GM12891 (cell line): ENCODE measurements at regions not wholly inside any gene's neighbourhood (a gene's known extent, or its start where the extent isn't known, plus 50 kb on each side); places are given as distances from the start of the nearest gene placed in this dataset.
"Not testable (repeated sequence)": the region's sequence is repeated elsewhere in the genome, so short reads cannot be mapped to it uniquely, and the experiment has no call there.

Experiments used
- DNase-seq: peaks from one replicate; pipeline ENCODE4 v3.0.0; 2011; ENCODE audit warnings: low spot score; ENCODE audit not compliant: insufficient read length
- FAIRE-seq: peaks from 2 replicates; lab custom pipeline; 2011; peaks lifted over from hg19 to GRCh38; lab: Jason Lieb, UNC
- PAX5 ChIP-seq: IDR thresholded peaks from 2 replicates; pipeline ENCODE4 v1.6.1; 2011; ENCODE audit warnings: low read length, moderate library complexity, mild to moderate bottlenecking; ENCODE audit not compliant: insufficient read depth, severe bottlenecking
- POLR2A ChIP-seq: IDR thresholded peaks from 2 replicates; pipeline ENCODE4 v1.6.1; 2011; ENCODE audit warnings: low read depth, low read length, control low read depth
- POLR2AphosphoS5 ChIP-seq: IDR thresholded peaks from 2 replicates; pipeline ENCODE4 v1.6.1; 2011; ENCODE audit warnings: low read depth, low read length, control low read depth
- POU2F2 ChIP-seq: IDR thresholded peaks from 2 replicates; pipeline ENCODE4 v1.6.1; 2011; ENCODE audit warnings: low read depth, mild to moderate bottlenecking, control low read depth, low read length, moderate library complexity
- SPI1 ChIP-seq: IDR thresholded peaks from 2 replicates; pipeline ENCODE4 v1.6.1; 2011; ENCODE audit warnings: low read depth, low read length, control low read depth
- TAF1 ChIP-seq: IDR thresholded peaks from 2 replicates; pipeline ENCODE4 v1.6.1; 2011; ENCODE audit warnings: low read depth, low read length, control low read depth

DNA sequence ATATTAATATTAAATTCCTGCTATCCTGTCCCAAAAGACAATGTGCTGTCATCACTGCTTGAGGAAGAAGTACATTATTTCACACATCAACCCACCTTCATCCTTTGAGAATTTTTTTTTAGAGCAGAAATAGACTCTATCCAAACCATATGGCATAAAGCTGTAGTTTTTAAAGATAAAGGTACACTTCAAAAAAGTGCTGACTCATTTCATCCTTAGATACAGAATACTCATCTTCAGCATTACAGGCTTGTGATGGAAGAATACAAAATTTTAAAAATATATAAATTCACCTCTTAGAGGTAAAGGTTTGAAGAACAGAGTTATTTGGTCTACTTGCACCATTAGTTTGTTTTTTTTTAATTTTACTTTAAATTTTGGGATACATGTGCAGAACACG is 126.7 kb upstream of the ERG start:
- no peak for FAIRE-seq

DNA sequence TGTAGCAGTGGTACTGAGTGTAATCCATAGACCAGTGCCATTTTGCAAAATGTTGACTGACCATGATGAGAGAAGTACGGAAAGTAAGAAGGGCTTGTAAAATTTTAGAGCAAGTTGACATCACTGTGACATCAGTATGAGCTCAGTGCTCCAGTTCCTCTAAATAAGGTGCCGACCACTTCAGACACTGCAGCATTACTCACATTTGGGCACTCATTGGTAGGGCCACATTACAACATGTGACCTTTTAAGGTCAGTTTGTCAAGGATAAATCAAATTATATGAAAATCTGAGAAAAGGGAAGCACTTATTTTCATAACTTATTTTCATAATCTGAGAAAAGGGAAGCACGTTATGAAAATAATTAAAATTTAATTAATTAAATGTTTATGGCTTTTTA is 128.0 kb upstream of the ERG start:
- DNase-seq (no peak), FAIRE-seq (no peak)
- TF ChIP-seq TAF1 = no peak
- no peak for TF ChIP-seq PAX5
- no peak for TF ChIP-seq POU2F2
- no peak for TF ChIP-seq POLR2A
- TF ChIP-seq POLR2AphosphoS5 = no peak

More for the DNA sequence above, 126.7 kb upstream of the ERG start:
- TF ChIP-seq PAX5 (no peak), POLR2AphosphoS5 (no peak), SPI1 (no peak), POU2F2 (no peak), POLR2A (no peak), TAF1 (no peak)
- no peak for DNase-seq

DNA sequence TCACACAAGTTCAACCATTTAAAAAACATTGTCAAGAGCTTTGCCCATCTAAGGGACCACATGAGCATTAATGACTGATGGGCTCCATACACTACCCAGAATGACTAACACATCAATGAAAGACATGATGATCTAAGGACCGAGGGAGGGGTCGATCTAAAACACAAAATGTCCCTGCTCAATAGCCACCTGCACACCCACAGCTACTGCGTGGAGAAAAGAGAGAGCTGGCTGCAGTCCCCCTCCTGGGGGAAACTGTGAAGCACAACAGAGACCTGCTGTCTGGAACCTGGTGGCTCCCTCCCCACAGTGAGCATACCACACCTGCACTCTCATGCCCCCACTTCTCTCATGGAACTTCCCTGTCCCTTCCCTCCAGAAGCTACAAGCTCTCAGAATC is 130.1 kb upstream of the ERG start:
- TF ChIP-seq TAF1 = no peak
- no peak for TF ChIP-seq POU2F2
- TF ChIP-seq PAX5 = no peak
- no peak for TF ChIP-seq SPI1
- TF ChIP-seq POLR2AphosphoS5 = no peak
- no peak for TF ChIP-seq POLR2A
- FAIRE-seq = no peak

DNA sequence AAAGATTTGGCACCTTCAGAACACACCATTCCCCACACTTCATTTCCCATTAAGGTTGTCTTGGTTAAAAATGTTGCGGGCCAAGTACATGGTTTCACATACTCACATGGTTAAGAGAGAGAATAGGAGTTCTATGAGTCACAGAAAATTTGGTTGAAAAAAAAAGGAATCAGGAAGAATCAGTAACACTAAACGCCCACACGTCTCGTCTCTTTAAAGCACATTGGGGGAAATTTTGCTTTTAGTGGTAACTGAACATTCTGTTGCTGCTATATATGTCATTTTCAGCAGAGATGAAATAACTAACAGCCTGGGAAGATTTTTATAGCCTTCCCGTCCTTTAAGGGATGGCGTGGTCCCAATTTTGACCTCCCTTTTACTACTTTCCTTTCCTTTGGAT is 132.9 kb upstream of the ERG start:
- no peak for TF ChIP-seq SPI1
- no peak for TF ChIP-seq POU2F2
- TF ChIP-seq TAF1 = no peak
- TF ChIP-seq PAX5 = no peak
- TF ChIP-seq POLR2AphosphoS5 = no peak
- TF ChIP-seq POLR2A = no peak
- no peak for FAIRE-seq
- no peak for DNase-seq

More for the DNA sequence above, 130.1 kb upstream of the ERG start:
- no peak for DNase-seq

DNA sequence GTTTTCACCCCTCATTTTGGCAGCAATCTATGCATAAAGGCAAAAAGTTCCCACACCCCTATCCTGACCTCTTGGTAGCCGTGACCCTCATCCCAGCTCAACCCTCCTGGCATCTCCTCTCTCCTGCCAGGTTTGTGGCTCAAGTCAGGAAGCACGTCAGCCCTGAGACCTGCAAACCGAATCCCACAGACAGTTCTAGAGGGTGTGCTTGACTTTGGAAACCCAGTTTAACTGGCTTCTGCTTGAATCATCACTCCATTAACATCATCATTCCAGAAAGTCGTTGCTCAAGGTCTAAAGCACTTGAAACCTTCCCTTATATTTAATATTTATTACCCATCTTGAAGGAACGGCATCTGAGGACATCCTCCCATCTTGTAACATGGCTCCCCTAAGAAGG is 133.4 kb upstream of the ERG start:
- FAIRE-seq (no peak), DNase-seq (no peak)
- TF ChIP-seq POU2F2 = no peak
- TF ChIP-seq POLR2A = no peak

DNA sequence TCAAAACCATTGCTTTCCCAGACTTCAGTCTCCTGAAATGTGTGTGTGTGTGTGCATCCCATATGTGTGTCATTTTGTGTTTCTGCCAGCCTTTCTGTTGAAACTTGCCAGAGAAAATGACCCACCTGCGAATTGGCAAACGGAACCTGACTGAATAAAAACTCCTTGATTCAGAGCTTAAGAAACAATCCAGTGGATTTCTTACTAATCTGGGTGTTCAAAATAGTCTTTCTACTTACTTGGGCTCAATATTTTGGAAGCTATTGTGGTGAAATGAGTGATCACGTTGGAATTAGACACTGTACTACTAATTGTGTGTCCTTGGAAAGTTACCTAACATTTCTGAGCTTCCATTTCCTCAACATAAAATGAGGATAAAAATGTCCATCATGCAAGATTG is 138.9 kb upstream of the ERG start:
- TF ChIP-seq POLR2AphosphoS5 = no peak
- no peak for TF ChIP-seq PAX5
- TF ChIP-seq TAF1 = no peak
- TF ChIP-seq POU2F2 = no peak
- no peak for TF ChIP-seq SPI1
- TF ChIP-seq POLR2A = no peak
- no peak for FAIRE-seq
- DNase-seq = no peak

DNA sequence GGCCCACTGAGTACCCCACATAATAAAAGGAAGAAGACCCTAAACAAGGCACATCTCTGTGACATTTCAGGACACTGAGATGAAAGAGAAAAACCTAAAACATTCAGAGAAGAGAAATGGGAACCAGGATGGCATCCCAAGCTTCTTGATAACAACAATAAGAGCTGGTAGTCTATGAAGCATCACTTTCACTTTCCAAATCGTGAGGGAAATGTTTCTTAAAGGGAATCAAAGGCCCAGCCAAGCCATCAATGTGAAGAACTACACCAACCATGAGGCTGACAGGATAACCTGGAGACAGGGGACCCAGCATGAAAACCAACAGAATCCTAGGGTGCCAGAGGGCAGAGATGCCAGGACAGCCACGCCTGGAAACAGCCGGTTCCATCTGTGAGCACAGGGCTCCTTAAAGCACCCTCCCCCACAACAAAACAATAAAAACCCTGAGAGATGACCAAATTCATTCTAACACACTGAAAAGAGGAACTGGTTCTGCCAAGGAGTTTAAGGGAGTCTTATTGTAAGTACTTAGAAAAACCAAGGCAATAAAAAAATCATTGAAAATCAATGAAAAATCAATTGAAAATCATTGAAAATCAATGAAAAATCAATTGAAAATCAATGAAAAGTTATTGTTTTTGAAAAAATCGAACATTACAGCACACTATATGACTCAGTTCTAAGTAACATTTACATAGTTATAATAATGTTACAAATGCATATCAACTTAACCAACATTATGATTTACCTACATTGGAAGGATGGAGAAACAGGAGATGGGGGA is 141.5 kb upstream of the ERG start:
- no peak for DNase-seq
- TF ChIP-seq SPI1 (peak; percentile 85), PAX5 (no peak), POLR2AphosphoS5 (no peak)
- FAIRE-seq = no peak

DNA sequence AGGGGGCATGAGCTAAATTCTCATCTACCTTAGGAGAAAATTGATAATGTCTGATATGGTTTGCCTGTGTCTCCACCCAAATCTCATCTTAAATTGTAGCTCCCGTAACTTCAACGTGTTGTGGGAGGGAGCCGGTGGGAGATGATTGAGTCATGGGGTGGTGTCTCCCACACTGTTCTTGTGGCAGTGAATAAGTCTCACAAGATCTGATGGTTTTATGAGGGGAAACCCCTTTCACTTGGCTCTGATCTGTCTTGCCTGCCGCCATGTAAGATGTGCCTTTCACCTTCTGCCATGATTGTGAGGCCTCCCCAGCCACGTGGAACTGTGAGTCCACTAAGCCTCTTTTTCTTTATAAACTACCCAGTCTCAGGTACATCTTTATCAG is 142.1 kb upstream of the ERG start:
- not testable (repeated sequence) for FAIRE-seq, DNase-seq

DNA sequence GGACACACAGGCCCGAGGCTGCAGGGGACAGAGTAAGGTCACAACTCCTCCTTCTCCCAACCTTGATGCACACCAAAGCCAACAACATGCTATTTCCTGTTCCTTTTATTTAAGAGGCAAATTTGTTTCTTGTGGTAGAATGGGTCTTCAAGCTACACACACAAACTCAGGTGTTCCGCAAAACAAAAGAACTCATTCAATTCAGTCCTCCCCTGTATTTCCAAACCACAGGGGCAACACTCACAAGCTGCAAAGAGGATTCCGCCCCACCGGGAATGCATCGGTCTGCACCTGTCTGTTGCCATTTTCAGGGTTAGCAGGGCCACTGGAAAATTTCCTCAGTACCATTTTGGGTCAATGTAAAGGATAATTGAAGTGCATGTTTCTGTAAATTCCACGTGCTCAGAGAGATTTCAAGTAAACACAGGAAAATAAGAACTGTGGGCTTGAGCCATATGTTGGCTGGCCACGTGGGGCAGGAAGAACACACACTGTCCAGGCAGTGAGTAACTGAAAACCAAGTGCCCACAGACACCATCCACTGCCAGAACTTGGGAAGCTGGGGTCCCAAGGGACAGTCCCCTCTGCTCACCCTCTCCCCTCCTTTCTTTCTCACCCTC is 145.2 kb upstream of the ERG start:
- no peak for TF ChIP-seq SPI1
- TF ChIP-seq POLR2A = no peak
- TF ChIP-seq POLR2AphosphoS5 = no peak
- TF ChIP-seq TAF1 = no peak
- FAIRE-seq = no peak
- no peak for DNase-seq

DNA sequence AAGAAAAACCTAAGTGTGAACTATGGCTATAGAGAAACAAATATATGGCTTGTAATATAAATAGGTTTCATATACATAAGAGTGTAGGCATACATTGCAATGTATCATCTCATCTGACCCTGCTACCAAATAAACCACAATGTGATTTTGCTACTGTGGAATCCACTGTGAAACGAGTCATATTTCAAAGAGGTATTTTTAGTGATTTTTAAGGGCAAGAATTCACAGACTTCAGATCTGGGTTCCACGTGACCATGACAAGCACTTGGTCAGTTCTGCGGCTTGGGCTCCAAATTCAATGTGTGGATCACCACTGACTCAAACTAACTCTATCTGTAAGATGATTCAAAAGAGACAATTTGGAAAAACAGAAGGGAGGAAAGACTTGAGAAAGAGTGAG is 147.0 kb upstream of the ERG start:
- TF ChIP-seq SPI1 (no peak), POLR2AphosphoS5 (no peak), POU2F2 (no peak), PAX5 (no peak), POLR2A (no peak), TAF1 (no peak)
- no peak for FAIRE-seq
- no peak for DNase-seq
